ENCODE measurements at regions not wholly inside any gene's neighbourhood (a gene's known extent, or its start where the extent isn't known, plus 50 kb on each side); places are given as distances from the start of the nearest gene placed in this dataset.

DNA sequence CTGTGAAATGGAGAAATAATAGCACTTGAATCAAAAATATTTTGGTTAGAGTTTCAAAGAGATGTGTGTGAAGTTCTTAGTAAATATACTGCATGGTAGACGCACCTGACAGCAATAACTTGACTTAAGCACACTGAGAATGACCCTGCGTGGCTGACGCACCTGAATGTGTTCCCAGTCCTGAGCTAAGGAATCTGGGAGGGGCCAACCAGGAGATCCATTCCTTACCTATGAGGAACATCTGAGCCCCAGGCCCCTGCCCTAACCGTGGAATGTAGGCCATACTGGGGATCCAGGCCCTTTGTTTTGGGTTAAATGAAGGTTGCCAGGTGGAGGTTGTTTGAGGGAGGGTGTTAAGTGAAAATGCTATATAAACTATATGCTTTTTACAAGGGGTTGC, 284.4 kb downstream of the RBM43 start:
- Histone ChIP-seq H3K4me2 (ENCODE audit: low read length) (no peak overlapping the region), H3K36me3 (ENCODE audit: control insufficient read depth in 1 of 2, insufficient read depth in 2 of 2, low read length in 2 of 2) (no peaks in the 10 kb centered on the region), H3K4me3 (replicated peaks in 1 of 2; ENCODE audit: low read depth in 1 of 2, low read length in 2 of 2) (no peak overlapping the region), H3K9me2 (ENCODE audit: insufficient read depth) (no peaks in the 10 kb centered on the region), H3K27ac (ENCODE audit: low read depth, low read length) (no peak overlapping the region), H3K9ac (ENCODE audit: low read length) (no peak overlapping the region), H4K20me1 (ENCODE audit: insufficient read depth) (no peaks in the 10 kb centered on the region), H3K4me1 (ENCODE audit: control insufficient read depth in 1 of 2, insufficient read depth in 2 of 2, low read length in 2 of 2) (no peaks in the 10 kb centered on the region), H3K27me3 (ENCODE audit: insufficient read depth, low read length) (no peaks in the 10 kb centered on the region), H3K79me2 (ENCODE audit: insufficient read depth, low read length) (no peaks in the 10 kb centered on the region), H3K9me3 (ENCODE audit: control insufficient read depth in 1 of 2, insufficient read depth in 1 of 2, low read depth in 1 of 2, low read length in 2 of 2) (no peaks in the 10 kb centered on the region), H2AFZ (ENCODE audit: low read depth, low read length, poor library complexity, severe bottlenecking) (no peak overlapping the region)
- RAD21 ChIA-PET (ENCODE audit: low non-redundant PET in 1 of 2, low total read pairs in 2 of 2, uncharacterized antibody in 2 of 2, unreplicated experiment in 2 of 2) = no interaction called here
- no peak for DNase-seq (ENCODE audit: low read depth, low spot score)
- intact Hi-C loops (cut with micrococcal nuclease) = no loop called here
- POLR2A ChIA-PET = no interaction called here
- BruUV-seq (replicated peaks) = no TSS peak
- no peak for ATAC-seq
- CTCF ChIA-PET = no interaction called here
- TF ChIP-seq JUND (IDR thresholded peaks at IDR 0.05) = no peak
- no peak for TF ChIP-seq POLR2A (IDR thresholded peaks at IDR 0.05; ENCODE audit: borderline replicate concordance, extremely low read depth, insufficient read depth, insufficient read length)
- TF ChIP-seq, protein P1, sequence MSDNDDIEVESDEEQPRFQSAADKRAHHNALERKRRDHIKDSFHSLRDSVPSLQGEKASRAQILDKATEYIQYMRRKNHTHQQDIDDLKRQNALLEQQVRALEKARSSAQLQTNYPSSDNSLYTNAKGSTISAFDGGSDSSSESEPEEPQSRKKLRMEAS (IDR thresholded peaks at IDR 0.05) = no peak
- TF ChIP-seq, protein P2, sequence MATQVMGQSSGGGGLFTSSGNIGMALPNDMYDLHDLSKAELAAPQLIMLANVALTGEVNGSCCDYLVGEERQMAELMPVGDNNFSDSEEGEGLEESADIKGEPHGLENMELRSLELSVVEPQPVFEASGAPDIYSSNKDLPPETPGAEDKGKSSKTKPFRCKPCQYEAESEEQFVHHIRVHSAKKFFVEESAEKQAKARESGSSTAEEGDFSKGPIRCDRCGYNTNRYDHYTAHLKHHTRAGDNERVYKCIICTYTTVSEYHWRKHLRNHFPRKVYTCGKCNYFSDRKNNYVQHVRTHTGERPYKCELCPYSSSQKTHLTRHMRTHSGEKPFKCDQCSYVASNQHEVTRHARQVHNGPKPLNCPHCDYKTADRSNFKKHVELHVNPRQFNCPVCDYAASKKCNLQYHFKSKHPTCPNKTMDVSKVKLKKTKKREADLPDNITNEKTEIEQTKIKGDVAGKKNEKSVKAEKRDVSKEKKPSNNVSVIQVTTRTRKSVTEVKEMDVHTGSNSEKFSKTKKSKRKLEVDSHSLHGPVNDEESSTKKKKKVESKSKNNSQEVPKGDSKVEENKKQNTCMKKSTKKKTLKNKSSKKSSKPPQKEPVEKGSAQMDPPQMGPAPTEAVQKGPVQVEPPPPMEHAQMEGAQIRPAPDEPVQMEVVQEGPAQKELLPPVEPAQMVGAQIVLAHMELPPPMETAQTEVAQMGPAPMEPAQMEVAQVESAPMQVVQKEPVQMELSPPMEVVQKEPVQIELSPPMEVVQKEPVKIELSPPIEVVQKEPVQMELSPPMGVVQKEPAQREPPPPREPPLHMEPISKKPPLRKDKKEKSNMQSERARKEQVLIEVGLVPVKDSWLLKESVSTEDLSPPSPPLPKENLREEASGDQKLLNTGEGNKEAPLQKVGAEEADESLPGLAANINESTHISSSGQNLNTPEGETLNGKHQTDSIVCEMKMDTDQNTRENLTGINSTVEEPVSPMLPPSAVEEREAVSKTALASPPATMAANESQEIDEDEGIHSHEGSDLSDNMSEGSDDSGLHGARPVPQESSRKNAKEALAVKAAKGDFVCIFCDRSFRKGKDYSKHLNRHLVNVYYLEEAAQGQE (IDR thresholded peaks at IDR 0.05; ENCODE audit: low read depth) = no peak
- TF ChIP-seq ZNF274 (IDR thresholded peaks at IDR 0.05; ENCODE audit: low read depth, low read length) = no peak
- no peak for TF ChIP-seq ELF1 (IDR thresholded peaks at IDR 0.05; ENCODE audit: borderline replicate concordance, low read depth)
- no peak for TF ChIP-seq SIN3A (IDR thresholded peaks at IDR 0.05; ENCODE audit: low read depth)
- TF ChIP-seq FOSL1 (IDR thresholded peaks at IDR 0.05; ENCODE audit: low read depth) = no peak
- no peak for TF ChIP-seq ZFX (IDR thresholded peaks at IDR 0.05)
- TF ChIP-seq, protein P3, sequence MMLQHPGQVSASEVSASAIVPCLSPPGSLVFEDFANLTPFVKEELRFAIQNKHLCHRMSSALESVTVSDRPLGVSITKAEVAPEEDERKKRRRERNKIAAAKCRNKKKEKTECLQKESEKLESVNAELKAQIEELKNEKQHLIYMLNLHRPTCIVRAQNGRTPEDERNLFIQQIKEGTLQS (IDR thresholded peaks at IDR 0.05) = no peak
- TF ChIP-seq, protein P4, sequence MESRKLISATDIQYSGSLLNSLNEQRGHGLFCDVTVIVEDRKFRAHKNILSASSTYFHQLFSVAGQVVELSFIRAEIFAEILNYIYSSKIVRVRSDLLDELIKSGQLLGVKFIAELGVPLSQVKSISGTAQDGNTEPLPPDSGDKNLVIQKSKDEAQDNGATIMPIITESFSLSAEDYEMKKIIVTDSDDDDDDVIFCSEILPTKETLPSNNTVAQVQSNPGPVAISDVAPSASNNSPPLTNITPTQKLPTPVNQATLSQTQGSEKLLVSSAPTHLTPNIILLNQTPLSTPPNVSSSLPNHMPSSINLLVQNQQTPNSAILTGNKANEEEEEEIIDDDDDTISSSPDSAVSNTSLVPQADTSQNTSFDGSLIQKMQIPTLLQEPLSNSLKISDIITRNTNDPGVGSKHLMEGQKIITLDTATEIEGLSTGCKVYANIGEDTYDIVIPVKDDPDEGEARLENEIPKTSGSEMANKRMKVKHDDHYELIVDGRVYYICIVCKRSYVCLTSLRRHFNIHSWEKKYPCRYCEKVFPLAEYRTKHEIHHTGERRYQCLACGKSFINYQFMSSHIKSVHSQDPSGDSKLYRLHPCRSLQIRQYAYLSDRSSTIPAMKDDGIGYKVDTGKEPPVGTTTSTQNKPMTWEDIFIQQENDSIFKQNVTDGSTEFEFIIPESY (IDR thresholded peaks at IDR 0.05; ENCODE audit: extremely low read depth, insufficient replicate concordance, low read length) = no peak
- no peak for TF ChIP-seq CBX3 (IDR thresholded peaks at IDR 0.05; ENCODE audit: low read depth)
- TF ChIP-seq YY1 (IDR thresholded peaks at IDR 0.05; ENCODE audit: extremely low read depth, insufficient replicate concordance, low read depth, low read length) = no peak
